Caco-2 (cell line): ENCODE measurements at regions not wholly inside any gene's neighbourhood (a gene's known extent, or its start where the extent isn't known, plus 50 kb on each side); places are given as distances from the start of the nearest gene placed in this dataset.

Experiments used
- BruUV-seq: library from RNA; stranded (reverse); fragments of 400-500 nt; replicated peaks from 2 replicates; lab custom pipeline; 2021; lab: Mats Ljungman, UMichigan
- CTCF ChIA-PET: fragments of 300-600 bp; sonication (Branson Sonifier 250); formaldehyde crosslinking; loops from one replicate; lab custom pipeline; 2022; ENCODE audit warnings: antibody characterized with exemption; lab: Charles Lee
- POLR2A ChIA-PET: fragments of 300-600 bp; sonication (Branson Sonifier 250); formaldehyde crosslinking; loops from one replicate; lab custom pipeline; 2022; ENCODE audit warnings: antibody characterized with exemption; lab: Charles Lee
- DNase-seq, 2 experiments: peaks; one replicate each; pipeline versions ENCODE4 v3.0.0 to v3.0.0-alpha.2; 2020 to 2022
- H3K27me3 ChIP-seq: replicated peaks from 2 replicates; pipeline ENCODE4 v1.6.0; 2011; ENCODE audit warnings: low read length; ENCODE audit not compliant: control insufficient read depth, insufficient read depth
- H3K36me3 ChIP-seq: 2 replicates; pipeline ENCODE4 v1.5.1; 2011; ENCODE audit warnings: low read length; ENCODE audit not compliant: control insufficient read depth, insufficient read depth
- H3K4me1 ChIP-seq: fragments of 250-450 bp; sonication (Bioruptor Pico); 2 replicates; pipeline ENCODE4 v1.5.1; 2020; ENCODE audit warnings: mild to moderate bottlenecking
- H3K4me3 ChIP-seq: 2 replicates; pipeline ENCODE4 v1.5.1; 2011; ENCODE audit warnings: low read depth, mild to moderate bottlenecking, control low read depth, low read length
- H3K9me3 ChIP-seq: fragments of 250-450 bp; sonication (Bioruptor Pico); 2 replicates; pipeline ENCODE4 v1.5.1; 2020; ENCODE audit warnings: mild to moderate bottlenecking, moderate library complexity
- H3K27ac Mint-ChIP-seq: one replicate; pipeline ENCODE4 v1.8.0; 2022; ENCODE audit warnings: mixed read lengths; ENCODE audit not compliant: unreplicated experiment
- H3K27me3 Mint-ChIP-seq: one replicate; pipeline ENCODE4 v1.8.0; 2022; ENCODE audit warnings: mixed read lengths; ENCODE audit not compliant: insufficient read depth, unreplicated experiment
- H3K36me3 Mint-ChIP-seq: one replicate; pipeline ENCODE4 v1.8.0; 2022; ENCODE audit warnings: mild to moderate bottlenecking, mixed read lengths; ENCODE audit not compliant: insufficient read depth, unreplicated experiment
- H3K4me1 Mint-ChIP-seq: one replicate; pipeline ENCODE4 v1.8.0; 2022; ENCODE audit warnings: low read depth, mixed read lengths; ENCODE audit not compliant: unreplicated experiment
- H3K4me3 Mint-ChIP-seq: one replicate; pipeline ENCODE4 v1.8.0; 2022; ENCODE audit warnings: mild to moderate bottlenecking, moderate library complexity, mixed read lengths; ENCODE audit not compliant: unreplicated experiment
- H3K9me3 Mint-ChIP-seq: one replicate; pipeline ENCODE4 v1.8.0; 2022; ENCODE audit warnings: mixed read lengths; ENCODE audit not compliant: unreplicated experiment
- CTCF ChIP-seq, 2 experiments: fragments of 200-600 bp in 1 of 2; IDR thresholded peaks; 1 replicate in 1 of 2; 2 replicates in 1 of 2; pipeline versions ENCODE4 v1.5.1 to v1.8.0; 2011 to 2022; ENCODE audit warnings: antibody characterized with exemption in 1 of 2, control low read depth in 1 of 2, inconsistent platforms in 1 of 2, low read depth in 1 of 2, low read length in 1 of 2, mild to moderate bottlenecking in 1 of 2, moderate library complexity in 1 of 2; ENCODE audit not compliant: insufficient read depth in 1 of 2, severe bottlenecking in 1 of 2, unreplicated experiment in 1 of 2
- intact Hi-C: fragments of 100-400 bp; cut with micrococcal nuclease; formaldehyde crosslinking; loops from one replicate; pipeline ENCODE4 v1.10.0; 2022; ENCODE audit not compliant: unreplicated experiment

- no peaks in the 10 kb centered on the region for H3K4me1 ChIP-seq
- no peaks in the 10 kb centered on the region for H3K27me3 ChIP-seq
- Mint-ChIP-seq H3K4me1 (no peaks in the 10 kb centered on the region), H3K27ac (no peak overlapping the region), H3K9me3 (no peaks in the 10 kb centered on the region), H3K36me3 (no peaks in the 10 kb centered on the region), H3K27me3 (no peaks in the 10 kb centered on the region), H3K4me3 (no peak overlapping the region)
- TF ChIP-seq CTCF (IDR thresholded peaks at IDR 0.05; ENCODE audit: insufficient read depth in 1 of 2, low read depth in 1 of 2, low read length in 1 of 2, severe bottlenecking in 1 of 2, unreplicated experiment in 1 of 2) = no peak
- ChIA-PET CTCF (no interaction called here), POLR2A (no interaction called here)
- intact Hi-C loops = no loop called here
- no peaks in the 10 kb centered on the region for H3K36me3 ChIP-seq
- no TSS peak for BruUV-seq
- DNase-seq = no peak
- no peaks in the 10 kb centered on the region for H3K9me3 ChIP-seq
- no peak overlapping the region for H3K4me3 ChIP-seq
Observed at GRCh38 chr1:191483988-191484387, 674.3 kb upstream of the RGS18 start.

- no TSS peak for BruUV-seq
- DNase-seq = no peak
- Mint-ChIP-seq H3K27ac (no peak overlapping the region), H3K36me3 (no peaks in the 10 kb centered on the region), H3K4me1 (no peaks in the 10 kb centered on the region), H3K9me3 (no peaks in the 10 kb centered on the region), H3K27me3 (no peaks in the 10 kb centered on the region), H3K4me3 (no peak overlapping the region)
- CTCF ChIA-PET = no interaction called here
- Histone ChIP-seq H3K9me3 (no peaks in the 10 kb centered on the region), H3K27me3 (no peaks in the 10 kb centered on the region), H3K4me1 (no peaks in the 10 kb centered on the region), H3K36me3 (no peaks in the 10 kb centered on the region), H3K4me3 (no peak overlapping the region)
- POLR2A ChIA-PET = no interaction called here
- no peak for TF ChIP-seq CTCF (IDR thresholded peaks at IDR 0.05; ENCODE audit: insufficient read depth in 1 of 2, low read depth in 1 of 2, low read length in 1 of 2, severe bottlenecking in 1 of 2, unreplicated experiment in 1 of 2)
- intact Hi-C loops = no loop called here
Observed at GRCh38 chr1:191490303-191490702, 668.0 kb upstream of the RGS18 start.

- Mint-ChIP-seq H3K4me3 (no peak overlapping the region), H3K9me3 (no peaks in the 10 kb centered on the region), H3K27me3 (no peaks in the 10 kb centered on the region), H3K4me1 (no peaks in the 10 kb centered on the region), H3K27ac (no peak overlapping the region), H3K36me3 (no peaks in the 10 kb centered on the region)
- Histone ChIP-seq H3K27me3 (no peaks in the 10 kb centered on the region), H3K4me3 (no peak overlapping the region), H3K4me1 (no peaks in the 10 kb centered on the region), H3K9me3 (no peaks in the 10 kb centered on the region), H3K36me3 (no peaks in the 10 kb centered on the region)
- no peak for TF ChIP-seq CTCF (IDR thresholded peaks at IDR 0.05; ENCODE audit: insufficient read depth in 1 of 2, low read depth in 1 of 2, low read length in 1 of 2, severe bottlenecking in 1 of 2, unreplicated experiment in 1 of 2)
- no peak for DNase-seq
- POLR2A ChIA-PET = no interaction called here
- CTCF ChIA-PET = no interaction called here
- BruUV-seq = no TSS peak
- intact Hi-C loops = no loop called here
Observed at GRCh38 chr1:191495040-191495439, 663.2 kb upstream of the RGS18 start.
